ENCODE measurements at regions not wholly inside any gene's neighbourhood (a gene's known extent, or its start where the extent isn't known, plus 50 kb on each side); places are given as distances from the start of the nearest gene placed in this dataset.

DNA sequence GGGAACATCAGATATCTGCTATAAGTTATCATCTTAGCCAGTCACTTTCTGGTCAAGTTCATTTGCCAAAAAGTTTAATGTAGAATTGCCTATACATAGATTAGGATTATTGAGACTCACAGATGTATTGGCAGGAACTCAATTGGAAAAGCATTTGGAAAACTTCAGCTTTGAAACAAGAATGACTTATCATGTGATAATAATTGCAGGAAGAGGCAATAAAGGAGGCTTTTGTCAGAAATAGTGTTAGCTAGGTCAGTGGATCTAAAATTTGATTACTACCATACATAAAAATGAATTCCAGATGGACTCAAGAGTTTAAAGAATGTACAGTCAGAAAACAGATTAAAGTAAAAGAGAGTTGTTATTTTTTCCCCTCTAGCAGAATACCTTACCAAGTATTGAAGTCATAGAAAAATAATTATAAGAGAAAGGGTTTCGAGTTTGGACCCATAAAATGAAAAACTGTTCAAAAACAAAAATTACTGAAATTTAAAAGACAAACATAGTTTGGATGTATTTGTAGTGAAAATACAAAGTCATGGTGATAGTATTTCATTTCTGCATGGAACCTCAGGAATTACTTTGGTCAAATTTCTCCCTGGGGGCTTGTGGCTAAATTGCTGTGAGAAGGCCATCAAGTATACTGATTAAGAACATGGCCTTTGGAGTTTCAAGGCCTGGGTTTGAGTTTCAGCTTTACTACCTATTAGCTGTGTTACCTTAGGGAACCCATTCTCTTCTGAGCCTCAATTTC, 159.9 kb downstream of the TMEM38B start:
- CTCF ChIA-PET: interaction anchor here (1.4 to 1.9 kb wide), 2 partner anchors 27 kb away, joined by 5 read pairs; no protein-coding TSS in a partner anchor
- no peak overlapping the region for H3K27ac Mint-ChIP-seq
- H3K9me3 Mint-ChIP-seq (ENCODE audit: low read depth): no peaks in the 10 kb centered on the region
- ATAC-seq: no peak
- no peak for DNase-seq
- H3K27me3 Mint-ChIP-seq: peaks cover 6% of the 10 kb centered on the region
- H3K4me1 Mint-ChIP-seq: peaks cover 17% of the 10 kb centered on the region
- H3K4me3 Mint-ChIP-seq: no peak overlapping the region
- H3K36me3 Mint-ChIP-seq: peaks cover 2% of the 10 kb centered on the region

- H3K4me3 Mint-ChIP-seq: no peak overlapping the region
- peaks cover 25% of the 10 kb centered on the region for H3K4me1 Mint-ChIP-seq
- no peak overlapping the region for H3K27ac Mint-ChIP-seq
- H3K36me3 Mint-ChIP-seq: peaks cover 6% of the 10 kb centered on the region
- ATAC-seq: no peak
- H3K27me3 Mint-ChIP-seq: peaks cover 12% of the 10 kb centered on the region
- no peak for DNase-seq
- H3K9me3 Mint-ChIP-seq (ENCODE audit: low read depth): no peaks in the 10 kb centered on the region
- CTCF ChIA-PET: interaction anchor here (1.4 to 1.6 kb wide), 2 partner anchors 12 to 27 kb away, joined by 3 to 5 read pairs; no protein-coding TSS in a partner anchor
Observed at GRCh38 chr9:105854783-105855724, 160.7 kb downstream of the TMEM38B start.

- DNase-seq: no peak
- Mint-ChIP-seq H3K4me3 (no peak overlapping the region), H3K9me3 (ENCODE audit: low read depth) (no peaks in the 10 kb centered on the region), H3K36me3 (peaks cover 6% of the 10 kb centered on the region), H3K4me1 (peaks cover 25% of the 10 kb centered on the region), H3K27ac (no peak overlapping the region), H3K27me3 (peaks cover 16% of the 10 kb centered on the region)
- ATAC-seq: no peak
- CTCF ChIA-PET: interaction anchor here (1.6 kb wide), 1 partner anchor 13 kb away, joined by 3 read pairs; no protein-coding TSS in a partner anchor
Observed at GRCh38 chr9:105855987-105856386, 161.6 kb downstream of the TMEM38B start.

DNA sequence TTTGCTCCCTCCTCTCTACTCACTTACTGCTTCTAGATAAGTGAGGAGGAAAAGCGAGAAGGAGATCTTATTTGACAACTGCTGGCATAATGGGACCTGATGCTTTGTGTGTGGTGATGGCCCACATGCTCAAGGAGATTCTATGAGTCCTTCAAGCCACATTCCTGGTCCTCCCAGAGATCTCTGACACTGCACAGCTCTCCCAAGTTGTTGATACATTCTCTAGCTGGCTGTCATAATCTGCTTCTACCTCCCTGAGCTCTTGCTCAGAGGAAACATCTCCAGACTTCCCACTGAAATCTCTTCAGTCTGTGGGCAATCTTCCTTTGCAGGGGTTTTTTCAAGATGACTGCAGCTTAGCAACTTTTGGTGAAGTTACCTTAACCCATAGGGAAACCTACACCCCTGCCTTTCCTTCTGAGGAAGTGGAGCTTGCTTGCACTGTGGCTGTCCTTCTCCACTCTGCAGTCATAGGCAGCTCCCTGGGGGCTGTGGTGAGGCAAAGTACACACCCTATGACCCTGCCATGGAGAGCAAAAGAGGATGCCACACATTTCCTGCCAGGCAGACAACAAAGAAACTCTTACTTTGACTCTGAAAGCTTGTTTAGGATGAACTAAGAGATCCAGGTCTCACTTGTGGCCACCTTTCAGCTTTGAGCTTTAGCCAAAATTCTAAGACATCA, 163.8 kb downstream of the TMEM38B start:
- Mint-ChIP-seq H3K27ac (peak overlapping the region; percentile 82), H3K36me3 (peaks cover 6% of the 10 kb centered on the region), H3K4me3 (no peak overlapping the region), H3K9me3 (ENCODE audit: low read depth) (no peaks in the 10 kb centered on the region), H3K27me3 (peaks cover 24% of the 10 kb centered on the region), H3K4me1 (peaks cover 25% of the 10 kb centered on the region)
- peak; percentile 64 for DNase-seq
- peak; percentile 68 for ATAC-seq
- CTCF ChIA-PET: interaction anchor here (0.6 to 2.0 kb wide), 5 partner anchors 16 to 26 kb away, joined by 3 to 11 read pairs (median 3); no protein-coding TSS in a partner anchor

DNA sequence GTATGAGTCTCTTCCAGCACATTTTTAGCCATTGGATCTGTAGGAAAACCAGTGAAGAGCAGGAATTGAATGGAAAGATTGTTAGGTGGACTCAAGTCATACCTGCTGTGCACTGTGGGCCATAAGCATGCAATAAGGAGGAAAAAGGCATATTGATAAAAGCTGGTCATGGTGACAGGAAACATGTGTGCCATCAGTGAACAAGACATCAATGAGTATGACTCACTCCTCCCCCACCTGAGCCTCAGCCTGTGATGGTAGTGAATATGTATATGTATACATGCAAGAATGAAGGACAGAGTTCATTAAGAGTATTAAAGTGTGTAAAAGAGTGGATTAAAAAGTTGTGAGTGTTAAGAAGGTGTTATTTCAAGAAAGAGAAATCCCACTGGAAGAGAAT, 164.5 kb downstream of the TMEM38B start:
- DNase-seq: peak; percentile 48
- peak; percentile 82 for ATAC-seq

DNA sequence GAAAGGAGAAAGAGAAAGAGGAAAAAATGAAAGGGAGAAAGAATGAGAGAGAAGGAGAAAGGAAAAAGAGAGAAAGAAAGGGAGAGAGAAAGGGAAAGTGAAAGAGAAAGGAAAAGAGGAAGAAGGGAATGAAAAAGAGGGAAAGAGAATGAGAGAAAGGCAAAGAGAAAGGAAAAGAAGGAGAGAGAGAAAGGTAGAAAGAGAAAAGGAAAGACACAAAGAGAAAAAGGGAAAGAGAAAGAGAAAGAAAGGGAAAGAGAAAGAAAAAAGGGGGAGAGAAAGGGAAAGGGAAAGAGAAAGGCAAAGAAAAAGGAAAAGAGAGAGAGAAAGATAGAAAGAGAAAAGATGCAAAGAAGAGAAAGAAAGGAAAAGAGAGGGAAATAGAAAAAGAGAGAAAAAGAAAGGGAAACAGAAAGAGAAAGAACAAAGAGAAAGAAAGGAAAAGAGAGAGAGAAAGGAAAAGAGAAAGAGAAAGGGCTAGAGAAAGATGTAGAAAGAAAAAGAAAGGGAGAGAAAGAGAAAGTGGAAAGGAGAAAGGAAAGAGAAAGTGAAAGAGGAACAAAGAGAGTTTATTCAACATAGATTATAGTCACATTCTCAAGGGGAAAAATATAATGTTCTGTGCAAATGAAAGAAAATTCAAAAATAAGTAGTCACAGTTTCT, 165.2 kb downstream of the TMEM38B start:
- Mint-ChIP-seq H3K27me3 (peaks cover 26% of the 10 kb centered on the region), H3K4me1 (peaks cover 25% of the 10 kb centered on the region), H3K4me3 (peak overlapping the region; percentile 61), H3K9me3 (ENCODE audit: low read depth) (no peaks in the 10 kb centered on the region), H3K27ac (peak overlapping the region; percentile 82), H3K36me3 (peaks cover 6% of the 10 kb centered on the region)
- DNase-seq: no peak
- CTCF ChIA-PET: interaction anchor here (1.1 to 2.0 kb wide), 2 partner anchors 22 kb away, joined by 7 to 11 read pairs; no protein-coding TSS in a partner anchor
- ATAC-seq: peak; percentile 45

More for the DNA sequence above, 164.5 kb downstream of the TMEM38B start:
- Mint-ChIP-seq H3K27me3 (peaks cover 26% of the 10 kb centered on the region), H3K9me3 (ENCODE audit: low read depth) (no peaks in the 10 kb centered on the region), H3K4me1 (peaks cover 25% of the 10 kb centered on the region), H3K27ac (peak overlapping the region; percentile 82), H3K36me3 (peaks cover 6% of the 10 kb centered on the region), H3K4me3 (peak overlapping the region; percentile 61)
- CTCF ChIA-PET: interaction anchor here (1.2 to 2.0 kb wide), 2 partner anchors 17 to 23 kb away, joined by 9 to 11 read pairs; no protein-coding TSS in a partner anchor

- ATAC-seq (no peak), DNase-seq (no peak)
- H3K4me1 Mint-ChIP-seq: peaks cover 25% of the 10 kb centered on the region
- peaks cover 6% of the 10 kb centered on the region for H3K36me3 Mint-ChIP-seq
- CTCF ChIA-PET: interaction anchor here (1.1 kb wide), 1 partner anchor 21 kb away, joined by 7 read pairs; no protein-coding TSS in a partner anchor
- no peak overlapping the region for H3K27ac Mint-ChIP-seq
- no peaks in the 10 kb centered on the region for H3K9me3 Mint-ChIP-seq (ENCODE audit: low read depth)
- peaks cover 26% of the 10 kb centered on the region for H3K27me3 Mint-ChIP-seq
- no peak overlapping the region for H3K4me3 Mint-ChIP-seq
Observed at GRCh38 chr9:105860516-105860915, 166.2 kb downstream of the TMEM38B start.

GRCh38 chr9:105861972-105862371, 167.6 kb downstream of the TMEM38B start:
- no peak for DNase-seq
- Mint-ChIP-seq H3K9me3 (ENCODE audit: low read depth) (no peaks in the 10 kb centered on the region), H3K27ac (no peak overlapping the region), H3K4me3 (no peak overlapping the region), H3K27me3 (peaks cover 24% of the 10 kb centered on the region), H3K36me3 (peaks cover 6% of the 10 kb centered on the region), H3K4me1 (peaks cover 25% of the 10 kb centered on the region)
- no peak for ATAC-seq
- CTCF ChIA-PET: no interaction called here

DNA sequence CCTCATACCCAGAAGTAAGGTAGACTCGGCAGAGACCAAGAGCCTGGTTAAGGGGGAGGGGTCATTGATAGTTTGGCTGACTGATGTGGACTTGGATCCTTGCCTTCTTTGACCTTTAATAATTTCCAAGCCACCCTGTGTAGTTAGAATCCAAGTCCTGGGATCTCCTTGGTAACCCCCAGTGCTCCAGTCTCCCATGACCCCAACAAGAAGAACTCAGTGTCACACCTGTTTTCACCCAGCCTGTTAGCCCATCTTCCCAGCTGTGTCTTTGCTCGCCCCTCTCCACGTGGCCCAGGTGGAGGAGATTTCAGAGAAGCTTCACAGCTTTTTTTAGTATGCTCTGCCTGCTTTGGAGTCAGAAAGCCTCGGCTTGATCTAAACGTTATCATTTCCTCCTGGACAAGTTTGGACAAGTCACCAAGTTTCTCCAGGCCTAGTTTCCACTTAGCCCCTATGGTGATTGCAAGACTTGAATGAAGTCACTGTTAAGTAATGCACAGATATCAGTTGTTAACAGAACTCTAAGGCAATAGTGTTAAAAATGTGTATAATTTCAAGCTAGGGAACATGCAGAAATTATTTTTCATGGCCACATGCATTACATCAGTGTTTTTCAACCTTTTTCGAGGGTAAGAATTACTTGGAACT, 170.0 kb downstream of the TMEM38B start:
- peaks cover 5% of the 10 kb centered on the region for H3K4me1 Mint-ChIP-seq
- no peak overlapping the region for H3K4me3 Mint-ChIP-seq
- H3K36me3 Mint-ChIP-seq: peaks cover 3% of the 10 kb centered on the region
- H3K27ac Mint-ChIP-seq: no peak overlapping the region
- DNase-seq (no peak), ATAC-seq (no peak)
- CTCF ChIA-PET: interaction anchor here (1.1 kb wide), 1 partner anchor 17 kb away, joined by 3 read pairs; no protein-coding TSS in a partner anchor
- H3K27me3 Mint-ChIP-seq: peaks cover 21% of the 10 kb centered on the region
- no peaks in the 10 kb centered on the region for H3K9me3 Mint-ChIP-seq (ENCODE audit: low read depth)

DNA sequence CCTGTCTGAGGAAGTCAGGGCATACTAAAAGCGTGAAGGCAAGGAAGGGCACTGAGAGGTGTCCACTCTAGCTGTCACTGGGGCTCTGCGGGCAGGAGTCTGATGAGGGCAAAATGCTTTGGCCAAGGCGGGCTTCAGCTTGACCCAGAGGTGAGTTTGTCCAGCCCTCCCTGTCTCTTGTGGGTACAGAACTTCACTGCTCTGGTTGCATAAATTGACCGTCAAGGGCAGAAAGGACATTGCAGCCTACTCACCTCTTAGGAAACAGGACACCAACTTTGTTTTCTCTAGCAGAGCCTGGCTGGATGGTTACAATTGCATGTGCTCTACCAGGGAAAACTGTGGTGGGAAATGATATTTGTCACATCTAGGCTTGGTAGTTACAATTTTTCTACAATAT, 170.9 kb downstream of the TMEM38B start:
- Mint-ChIP-seq H3K9me3 (ENCODE audit: low read depth) (no peaks in the 10 kb centered on the region), H3K4me3 (no peak overlapping the region), H3K36me3 (no peaks in the 10 kb centered on the region), H3K27me3 (peaks cover 17% of the 10 kb centered on the region), H3K27ac (no peak overlapping the region), H3K4me1 (no peaks in the 10 kb centered on the region)
- no peak for ATAC-seq
- DNase-seq: no peak
- CTCF ChIA-PET: no interaction called here

DNA sequence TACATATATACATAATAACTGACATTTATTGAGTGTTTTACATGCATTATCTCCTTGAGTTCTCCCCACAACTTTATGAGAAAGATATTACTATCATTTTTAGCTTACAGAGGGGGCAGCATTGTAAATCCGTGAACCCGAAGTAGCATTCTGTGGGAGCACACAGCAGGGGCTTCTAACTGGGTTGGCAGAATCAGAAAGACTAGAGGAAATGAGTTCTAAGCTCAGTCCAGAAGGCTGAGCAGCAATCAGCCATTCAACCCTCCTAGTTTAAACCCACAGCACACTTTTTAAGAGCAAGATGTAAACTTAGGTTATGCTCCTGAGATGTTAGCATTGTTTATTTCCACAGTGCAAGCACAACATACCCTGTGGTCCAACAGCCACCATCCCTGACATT, 177.2 kb downstream of the TMEM38B start:
- DNase-seq (no peak), ATAC-seq (no peak)
- Mint-ChIP-seq H3K4me3 (no peak overlapping the region), H3K4me1 (peaks cover 3% of the 10 kb centered on the region), H3K27ac (no peak overlapping the region), H3K9me3 (ENCODE audit: low read depth) (no peaks in the 10 kb centered on the region), H3K36me3 (no peaks in the 10 kb centered on the region), H3K27me3 (peaks cover 17% of the 10 kb centered on the region)
- CTCF ChIA-PET: interaction anchor here (1.5 kb wide), 1 partner anchor 10 kb away, joined by 3 read pairs; no protein-coding TSS in a partner anchor

DNA sequence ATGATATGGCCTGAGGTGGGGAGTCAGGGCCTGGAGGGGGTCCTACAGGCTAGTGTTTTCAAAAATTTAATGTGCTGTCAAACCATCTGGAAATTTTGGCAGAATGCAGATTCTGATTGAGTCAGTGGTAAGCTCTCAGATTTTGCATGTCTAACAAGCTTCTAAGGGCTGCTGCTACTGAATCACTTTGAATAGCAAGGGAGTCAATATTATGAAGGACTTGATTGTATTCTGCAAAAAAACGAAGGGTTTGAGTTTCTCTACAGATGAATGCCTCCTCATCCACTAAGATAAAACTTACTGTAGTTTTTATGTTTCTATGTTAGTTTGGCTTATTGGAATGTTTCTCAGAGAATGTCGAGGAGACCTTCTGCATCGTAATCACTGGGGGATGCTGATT, 179.5 kb downstream of the TMEM38B start:
- ATAC-seq (no peak), DNase-seq (no peak)
- no peaks in the 10 kb centered on the region for H3K9me3 Mint-ChIP-seq (ENCODE audit: low read depth)
- no peak overlapping the region for H3K27ac Mint-ChIP-seq
- peaks cover 9% of the 10 kb centered on the region for H3K4me1 Mint-ChIP-seq
- CTCF ChIA-PET: no interaction called here
- no peaks in the 10 kb centered on the region for H3K36me3 Mint-ChIP-seq
- peaks cover 24% of the 10 kb centered on the region for H3K27me3 Mint-ChIP-seq
- H3K4me3 Mint-ChIP-seq: no peak overlapping the region
